ENCODE measurements at regions not wholly inside any gene's neighbourhood (a gene's known extent, or its start where the extent isn't known, plus 50 kb on each side); places are given as distances from the start of the nearest gene placed in this dataset.
"Not testable (repeated sequence)": the region's sequence is repeated elsewhere in the genome, so short reads cannot be mapped to it uniquely, and the experiment has no call there.

DNA sequence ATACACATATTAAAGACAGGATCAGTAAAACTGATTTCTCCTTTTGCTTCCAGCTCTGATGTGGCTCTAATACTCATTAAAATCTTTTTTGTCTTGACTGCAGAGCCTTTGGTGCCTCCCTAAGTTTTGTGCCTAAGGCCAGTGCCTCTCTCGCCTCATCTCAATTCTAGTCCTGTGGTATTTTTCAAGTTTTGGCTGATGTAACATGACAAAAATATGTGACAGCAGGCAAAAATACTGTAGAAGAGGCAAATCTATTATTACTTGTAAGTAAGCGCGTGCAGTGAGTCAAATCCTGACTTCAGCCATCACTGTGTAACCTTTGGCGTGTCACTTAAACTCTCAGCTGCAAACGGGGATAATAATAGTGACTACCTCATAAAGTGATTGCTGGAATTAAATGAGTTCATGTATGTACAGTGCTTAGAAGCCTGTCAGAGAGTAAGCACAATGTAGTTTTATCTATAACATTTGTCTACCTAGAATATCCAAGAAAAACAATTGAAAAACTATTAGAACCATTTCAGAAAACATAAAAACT, 74.0 kb downstream of the MAB21L3 start:
- DNase-seq (ENCODE audit: low read depth, low spot score), result no peak

DNA sequence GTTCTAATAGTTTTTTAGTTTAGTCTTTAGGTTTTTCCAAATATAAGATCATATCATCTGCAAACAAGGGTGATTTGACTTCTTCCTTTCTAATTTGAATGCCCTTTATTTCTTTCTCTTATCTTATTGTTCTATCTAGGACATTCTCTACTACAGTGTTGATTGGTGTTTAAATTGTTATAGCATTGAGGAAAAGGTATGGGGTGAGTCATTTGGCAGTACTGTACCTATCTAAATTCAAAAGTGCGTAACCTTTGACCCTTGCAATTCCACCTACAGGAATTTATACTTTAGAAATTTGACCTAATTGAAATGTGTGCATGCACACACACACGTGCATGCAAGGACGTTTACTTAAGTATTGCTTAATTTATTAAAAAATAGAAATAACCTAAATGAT, 78.3 kb downstream of the MAB21L3 start:
- DNase-seq (ENCODE audit: low read depth, low spot score), result no peak

DNA sequence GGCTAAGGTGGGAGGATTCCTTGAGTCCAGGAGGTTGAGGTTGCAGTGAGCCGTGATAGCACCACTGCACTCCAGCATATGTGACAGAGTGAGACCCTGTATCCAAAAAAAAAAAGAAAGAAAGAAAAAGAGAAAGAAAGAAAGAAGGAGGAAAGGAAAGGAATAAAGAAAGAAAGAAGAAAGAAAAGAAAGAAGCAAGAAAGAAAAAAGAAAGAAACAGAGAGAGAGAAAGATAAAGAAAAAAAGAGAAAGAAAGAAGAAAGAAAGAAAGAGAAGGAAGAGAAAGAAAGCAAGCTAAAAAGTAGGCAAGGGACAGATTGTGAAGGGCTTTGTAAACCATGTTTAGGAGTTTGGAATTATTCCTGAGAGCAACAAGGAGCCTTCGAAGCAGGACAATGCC, 80.1 kb downstream of the MAB21L3 start:
- no peak for DNase-seq (ENCODE audit: low read depth, low spot score)

DNA sequence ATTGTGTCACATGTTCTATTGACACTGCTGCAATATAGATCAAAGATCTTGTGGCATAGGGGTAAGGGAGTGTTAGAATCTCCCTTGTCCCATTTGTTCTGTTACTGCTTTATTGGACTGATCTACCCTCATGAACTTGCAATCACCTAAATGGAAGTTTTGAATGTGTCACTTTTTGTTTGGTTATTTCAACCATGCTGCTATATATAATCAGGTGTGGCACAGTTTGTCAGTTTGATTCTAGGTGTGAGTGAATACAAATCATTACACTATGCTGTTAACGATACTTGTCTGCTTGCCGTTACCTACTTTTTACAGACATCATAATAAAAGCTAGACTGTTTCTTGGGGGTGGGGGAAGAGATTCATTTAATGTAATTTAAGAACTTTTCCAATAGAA, 82.6 kb downstream of the MAB21L3 start:
- no peak for DNase-seq (ENCODE audit: low read depth, low spot score)

DNA sequence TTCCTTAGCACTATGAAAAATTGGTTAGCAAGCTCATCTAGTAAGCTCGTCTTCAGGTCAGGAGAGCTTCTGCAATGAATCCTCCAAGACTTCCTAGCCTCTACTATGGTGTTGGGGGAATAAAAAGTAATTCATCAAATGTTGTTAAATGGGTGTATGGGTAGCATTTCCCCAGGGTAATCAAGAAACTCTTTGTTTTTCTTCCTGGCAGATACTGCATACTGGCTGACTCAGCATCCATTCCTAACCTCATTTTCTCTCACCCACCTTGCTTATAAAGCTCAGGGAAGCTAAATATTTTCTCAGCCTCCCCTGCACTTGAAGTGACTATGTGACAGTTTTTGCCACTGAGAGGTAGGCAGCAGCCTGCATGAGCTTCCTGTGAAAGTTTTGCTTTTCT, 83.4 kb downstream of the MAB21L3 start:
- DNase-seq (ENCODE audit: low read depth, low spot score), result no peak

DNA sequence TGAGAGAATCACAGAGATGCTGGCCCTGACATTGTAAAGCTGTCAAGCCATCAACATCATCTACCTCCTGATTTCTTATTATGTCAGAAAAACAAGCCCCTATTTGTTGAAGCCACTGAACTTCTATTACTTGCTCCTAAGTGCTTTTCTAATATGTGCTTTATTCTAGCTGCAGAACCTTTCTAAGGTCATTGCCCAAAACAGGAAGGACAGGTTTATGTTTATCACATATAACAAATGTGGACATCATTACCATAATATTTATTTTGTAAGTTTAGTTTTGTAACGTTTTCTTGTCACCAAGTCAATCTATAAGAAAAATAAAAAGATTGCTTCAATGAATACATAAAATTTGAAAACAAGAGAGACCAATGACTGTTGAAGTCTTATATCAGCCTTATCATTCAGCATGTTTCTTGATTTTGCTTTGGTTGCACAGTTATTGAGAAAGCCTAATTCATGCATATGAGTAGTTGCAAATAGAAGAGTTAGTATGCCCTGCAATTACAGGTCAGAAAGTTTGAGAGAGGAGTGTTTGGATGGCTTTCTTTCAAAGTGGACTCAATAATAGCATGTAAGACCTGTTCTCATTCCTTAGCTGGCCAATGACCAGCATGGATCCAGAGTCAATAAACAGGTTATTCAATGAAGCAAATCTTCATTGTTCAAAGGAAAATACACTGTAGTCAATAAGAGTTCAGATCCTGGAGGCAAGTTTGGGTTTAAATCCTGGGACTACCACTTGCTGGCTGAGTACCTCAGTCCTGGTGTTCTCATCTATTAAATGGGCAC, 84.1 kb downstream of the MAB21L3 start:
- DNase-seq (ENCODE audit: low read depth, low spot score), result no peak

DNA sequence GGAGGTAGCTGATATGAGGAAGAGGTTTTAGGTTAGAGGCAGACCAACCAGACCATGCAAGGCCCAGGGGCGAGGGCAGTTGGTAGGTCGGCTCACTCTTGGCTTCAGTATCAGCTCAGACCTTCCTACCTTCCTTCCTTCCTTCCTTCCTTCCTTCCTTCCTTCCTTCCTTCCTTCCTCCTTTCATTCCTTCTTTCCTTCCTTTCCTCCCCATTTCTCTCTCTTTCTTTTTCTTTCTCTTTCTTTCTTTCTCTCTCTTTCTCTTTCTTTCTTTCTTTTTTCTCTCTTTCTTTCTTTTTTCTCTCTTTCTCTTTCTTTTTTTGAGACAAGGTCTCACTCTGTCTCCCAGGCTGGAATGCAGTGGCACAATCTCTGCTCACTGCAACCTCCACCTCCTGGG, 89.1 kb downstream of the MAB21L3 start:
- not testable (repeated sequence) for DNase-seq (ENCODE audit: low read depth, low spot score)

DNA sequence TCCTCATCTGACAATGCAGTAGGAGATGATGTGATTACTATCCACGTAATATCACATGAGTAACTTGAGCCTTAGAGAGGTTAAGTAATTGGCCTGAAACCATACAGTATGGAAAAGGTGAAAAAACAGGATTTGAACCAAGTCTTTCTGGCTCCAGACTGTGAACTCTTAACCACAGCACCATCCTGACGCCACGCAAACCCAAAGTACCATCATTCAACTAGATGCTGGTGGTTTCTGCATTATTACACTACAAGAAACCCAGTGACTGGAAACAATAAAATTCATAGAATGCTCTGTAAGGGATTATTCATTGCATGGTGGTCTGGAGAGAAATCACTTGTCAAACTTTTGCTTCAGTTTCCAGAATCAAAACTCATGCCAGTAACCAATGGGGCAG, 90.7 kb downstream of the MAB21L3 start:
- DNase-seq (ENCODE audit: low read depth, low spot score), result no peak

DNA sequence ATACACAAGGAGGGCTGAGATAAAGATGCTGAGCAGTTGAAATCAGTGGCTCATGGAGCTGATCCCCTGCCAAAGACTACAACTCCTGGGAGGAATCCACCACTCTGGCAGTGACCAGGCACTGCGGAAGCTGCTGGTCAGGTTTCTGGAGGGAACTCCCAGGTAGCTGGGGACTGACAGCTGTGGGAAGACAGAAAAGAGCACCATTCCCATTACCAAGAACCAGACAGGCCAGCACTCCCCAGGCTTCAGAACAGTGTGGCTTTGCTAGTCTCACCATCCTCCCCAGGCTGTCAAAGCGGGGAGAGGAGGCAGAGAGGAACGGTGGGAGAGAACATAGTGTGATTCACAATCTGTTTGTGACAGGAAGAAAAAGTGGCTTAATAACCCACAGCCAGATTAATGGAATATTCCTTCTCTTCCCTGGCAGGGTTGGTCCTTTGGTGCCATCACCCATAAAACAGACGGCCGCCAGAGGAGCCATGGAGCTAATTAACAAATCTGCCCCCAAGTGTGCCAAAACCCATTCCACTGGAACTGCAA, 92.1 kb downstream of the MAB21L3 start:
- DNase-seq (ENCODE audit: low read depth, low spot score), result no peak

DNA sequence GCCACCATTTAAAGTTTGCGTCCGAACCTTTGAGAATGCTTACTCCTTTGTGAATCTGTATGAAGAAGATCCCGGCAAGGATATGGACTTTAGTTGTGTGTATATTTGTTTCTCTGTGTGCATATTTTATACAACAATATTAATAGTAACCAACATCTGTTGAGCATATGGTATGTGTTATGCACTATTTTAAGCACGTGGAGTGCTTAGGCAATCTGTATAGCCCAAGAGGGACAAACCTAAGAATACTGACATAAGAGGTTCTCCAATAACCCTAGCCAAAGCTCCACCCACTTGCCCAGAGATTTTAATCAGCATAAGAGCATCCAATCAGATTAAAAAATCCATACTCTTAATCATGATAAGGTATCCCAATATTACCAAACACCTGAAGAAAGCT, 92.7 kb downstream of the MAB21L3 start:
- no peak for DNase-seq (ENCODE audit: low read depth, low spot score)

DNA sequence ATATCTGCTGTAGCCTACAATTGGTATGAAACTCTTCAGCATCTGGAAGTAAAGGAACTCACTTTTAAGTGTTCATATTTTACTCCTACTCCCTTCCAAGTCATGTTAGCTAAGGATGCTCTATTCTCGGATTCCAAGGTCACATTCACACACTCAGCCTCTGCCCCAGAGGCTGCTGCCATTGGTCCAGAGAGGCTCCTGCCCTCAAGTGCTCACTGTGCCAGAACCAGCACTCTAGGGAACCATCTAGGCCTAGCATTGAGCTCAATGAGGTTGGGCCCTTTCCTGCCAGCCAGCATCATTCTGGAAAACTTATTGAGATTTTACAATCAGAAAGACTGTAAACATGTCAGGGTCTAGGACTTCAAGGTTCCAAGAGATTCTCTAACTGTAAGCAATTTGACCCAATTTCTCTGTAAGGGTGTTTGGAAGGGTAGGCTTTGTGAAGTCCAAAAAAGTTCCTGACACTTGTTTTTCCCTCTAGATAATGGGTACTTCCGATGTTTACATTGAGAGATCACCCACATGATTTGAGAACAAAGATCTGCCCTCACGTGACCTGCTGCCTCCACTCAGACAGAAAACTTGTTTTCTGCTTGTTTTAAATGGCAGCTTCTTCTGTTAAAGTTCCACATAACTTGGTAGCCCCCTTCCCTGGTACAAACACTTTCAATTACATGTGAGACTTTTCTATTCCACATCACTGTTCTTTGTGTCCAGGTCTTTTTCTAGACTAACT, 94.9 kb downstream of the MAB21L3 start:
- DNase-seq (ENCODE audit: low read depth, low spot score), result no peak

DNA sequence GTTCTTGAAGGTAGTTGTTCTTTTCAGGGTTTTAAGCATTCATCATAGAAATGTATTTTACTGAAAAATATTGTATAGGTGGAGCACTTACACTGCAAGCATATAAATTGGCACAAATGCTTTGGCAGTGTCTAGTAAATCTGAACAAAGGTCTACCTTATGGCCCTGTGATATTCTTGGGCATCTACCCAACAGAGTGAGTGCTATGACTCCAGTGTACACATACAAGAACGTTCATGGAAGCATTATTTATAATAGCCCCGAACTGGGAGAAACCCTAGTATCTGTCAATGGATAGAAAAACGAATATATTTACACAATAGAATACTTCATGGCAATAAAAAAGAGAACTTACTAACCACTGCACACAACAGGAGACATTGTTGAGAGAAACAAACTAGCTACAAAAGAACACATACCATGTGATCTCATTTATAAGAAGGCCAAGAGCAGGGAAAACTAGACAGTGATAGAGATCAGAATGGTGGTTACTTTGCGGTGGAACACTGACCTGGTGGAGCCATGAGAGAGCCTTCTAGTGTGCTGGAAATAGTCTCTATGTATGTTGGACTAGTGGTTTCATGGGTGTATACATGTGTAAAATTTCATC, 96.0 kb downstream of the MAB21L3 start:
- DNase-seq (ENCODE audit: low read depth, low spot score), result no peak

DNA sequence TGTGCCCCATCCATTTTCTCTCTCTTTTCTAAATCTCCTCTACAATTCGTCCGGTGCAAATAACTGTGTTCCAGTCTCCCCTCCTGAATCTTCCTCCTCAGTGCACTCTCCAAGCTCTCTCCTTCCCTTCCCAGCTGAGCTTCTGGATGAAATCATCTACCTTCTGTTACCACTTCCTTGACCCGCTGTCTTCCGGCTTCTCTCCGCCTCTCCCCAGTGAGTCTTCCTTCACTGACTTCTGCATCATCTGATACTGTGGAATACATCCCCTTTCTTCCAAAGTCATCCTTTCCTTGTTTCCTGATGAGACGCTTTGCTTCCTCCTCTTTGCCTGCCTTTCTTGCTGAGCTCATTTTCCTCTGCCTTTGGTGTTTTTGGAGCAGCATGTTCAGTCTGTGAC, 96.9 kb downstream of the MAB21L3 start:
- DNase-seq (ENCODE audit: low read depth, low spot score), result no peak

DNA sequence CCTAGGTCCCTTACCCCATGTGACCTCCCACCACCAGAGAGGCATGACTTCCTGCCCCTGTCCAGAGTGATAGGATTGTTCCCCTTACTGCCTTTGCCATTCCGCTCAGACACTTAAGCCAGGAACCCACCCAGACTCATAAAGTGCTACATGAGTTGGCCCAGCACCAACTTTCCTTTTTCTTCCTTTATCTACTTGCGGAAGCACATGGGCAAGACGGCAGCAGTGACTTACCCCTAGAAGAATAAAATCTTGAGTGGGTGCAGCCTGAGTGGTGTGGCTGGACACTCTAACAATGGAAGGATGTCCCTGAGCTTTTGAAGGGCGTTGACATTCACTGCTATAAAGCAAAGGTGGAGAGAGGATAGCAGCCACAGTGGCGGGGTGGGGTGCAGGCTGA, 100.1 kb downstream of the MAB21L3 start:
- no peak for DNase-seq (ENCODE audit: low read depth, low spot score)

DNA sequence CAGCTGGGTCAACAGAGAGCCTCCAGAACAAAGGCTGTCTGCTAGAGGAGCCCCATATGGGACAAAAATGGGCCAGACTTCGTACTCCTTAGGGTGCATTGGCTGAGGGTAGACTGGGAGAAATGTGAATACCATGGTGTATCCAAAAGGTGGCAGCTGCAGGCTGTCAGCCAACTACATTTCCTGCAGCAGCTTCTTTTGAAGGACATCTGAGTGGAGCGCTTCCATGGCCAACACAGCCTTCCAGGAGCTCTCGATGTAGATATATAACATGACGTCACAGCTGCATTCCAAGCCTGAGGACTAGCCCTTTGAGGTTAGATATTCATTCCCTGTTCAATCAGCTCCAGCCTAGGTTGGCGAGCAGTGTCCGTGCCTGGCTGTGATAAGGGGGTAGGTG, 107.7 kb downstream of the MAB21L3 start:
- no peak for DNase-seq (ENCODE audit: low read depth, low spot score)

DNA sequence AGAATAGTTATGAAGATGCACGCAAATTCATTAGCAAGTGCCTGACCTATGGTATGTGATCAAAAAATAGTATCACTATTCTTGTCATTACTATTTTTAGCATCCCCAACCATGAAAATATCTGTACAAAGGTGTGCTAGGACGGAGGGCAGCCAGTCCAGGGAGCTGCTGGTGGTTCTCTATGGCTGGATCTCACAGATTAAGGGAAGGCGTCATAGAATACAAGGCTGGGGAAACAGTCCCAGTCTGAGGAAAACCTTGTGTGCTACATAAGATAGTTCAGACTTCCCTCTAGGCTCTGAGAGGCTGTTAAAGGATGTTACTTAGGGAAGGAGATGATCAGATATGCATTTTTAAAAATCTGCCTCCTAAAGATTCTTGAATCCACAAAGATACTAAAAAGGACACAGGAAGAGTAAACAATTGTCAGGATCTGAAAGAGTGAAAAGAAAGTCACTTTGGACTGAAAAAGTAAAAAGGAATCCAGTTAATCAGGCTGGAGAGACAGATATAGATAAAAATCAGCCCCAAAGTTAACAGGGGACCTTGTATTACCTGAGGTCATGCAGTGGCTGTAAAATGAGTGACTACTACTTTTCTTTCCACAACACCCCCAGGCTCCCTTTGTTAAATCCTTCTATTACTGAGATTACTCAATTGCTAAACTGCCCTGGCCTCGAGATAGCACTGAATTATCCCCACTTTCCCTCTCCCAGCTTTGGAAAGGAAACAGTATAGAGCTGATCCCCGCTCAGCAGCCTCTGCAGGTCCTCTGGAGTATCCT, 108.6 kb downstream of the MAB21L3 start:
- no peak for DNase-seq (ENCODE audit: low read depth, low spot score)

DNA sequence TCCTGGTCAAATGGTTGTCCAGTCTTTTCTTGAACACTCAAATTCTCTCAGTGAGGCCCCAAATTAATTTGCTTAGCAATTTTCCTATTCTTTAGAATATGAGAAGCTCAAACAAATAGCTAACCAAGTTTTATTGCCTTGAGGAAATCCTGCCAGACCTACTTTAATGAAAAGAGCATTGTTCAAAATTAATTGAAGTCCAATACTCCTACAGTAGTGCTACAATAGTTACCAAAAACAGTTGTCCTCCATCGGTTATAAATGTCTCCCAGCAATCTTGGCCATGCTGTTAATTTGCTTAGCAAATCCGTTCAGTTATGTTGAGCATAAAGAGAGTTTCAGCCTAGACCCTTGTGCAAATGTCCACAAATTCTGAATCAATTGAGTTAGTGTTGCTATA, 112.9 kb downstream of the MAB21L3 start:
- DNase-seq (ENCODE audit: low read depth, low spot score), result no peak

DNA sequence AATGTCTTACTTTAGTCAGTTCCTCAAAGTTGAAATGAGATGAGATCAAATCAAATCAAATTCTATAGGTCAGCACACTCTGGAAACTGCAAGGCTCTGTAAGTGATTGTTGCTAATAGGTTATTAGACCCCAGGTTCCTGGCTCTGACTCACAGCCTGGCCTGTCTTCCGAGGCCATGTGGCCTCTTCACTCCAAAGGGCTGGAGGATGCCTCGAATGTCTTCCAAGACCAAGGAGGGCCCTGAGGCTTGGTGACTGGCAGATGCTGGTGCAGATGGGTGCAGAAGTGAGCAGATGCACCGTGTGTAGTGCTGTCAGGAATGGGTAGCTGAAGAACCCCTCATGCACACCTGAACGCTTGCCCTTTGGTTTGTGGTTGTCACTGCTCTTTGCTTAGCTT, 113.4 kb downstream of the MAB21L3 start:
- DNase-seq (ENCODE audit: low read depth, low spot score), result no peak

DNA sequence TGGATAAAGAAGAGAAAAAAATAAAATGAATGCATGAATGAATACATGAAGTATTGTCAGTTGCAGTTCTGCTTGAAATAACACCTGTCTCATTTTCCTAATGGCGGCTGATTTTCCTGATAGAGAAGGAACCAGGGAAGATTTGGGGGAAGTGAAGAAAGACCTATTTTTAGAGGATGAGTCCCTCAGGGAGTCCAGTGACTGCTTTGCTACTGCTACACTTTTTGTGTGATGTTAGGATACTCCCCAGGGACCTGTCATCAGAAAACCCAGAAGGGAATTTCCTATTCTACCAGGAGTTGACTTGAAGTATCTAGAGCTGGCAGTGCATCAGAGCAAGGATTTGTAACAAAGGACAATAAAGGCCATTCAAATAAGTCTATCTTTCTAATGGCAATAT, 114.8 kb downstream of the MAB21L3 start:
- no peak for DNase-seq (ENCODE audit: low read depth, low spot score)

DNA sequence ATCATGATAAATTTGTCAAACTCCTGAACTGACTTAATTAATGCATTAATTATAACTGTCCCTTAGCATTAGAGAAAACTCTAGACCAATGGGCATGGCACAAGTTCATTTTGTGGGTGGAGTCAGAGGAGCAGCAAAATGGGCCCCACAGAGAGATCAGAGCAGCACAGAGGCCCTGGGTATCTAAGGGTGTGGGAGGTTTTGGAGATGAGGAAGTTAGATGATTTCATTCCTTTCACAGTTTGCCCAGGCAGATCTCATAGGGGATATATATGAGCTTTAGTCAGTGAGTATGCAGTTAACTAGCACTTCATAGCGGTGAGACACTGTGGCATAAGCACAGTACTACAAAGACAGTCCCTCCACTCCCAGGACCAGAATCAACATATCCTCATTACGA, 117.3 kb downstream of the MAB21L3 start:
- DNase-seq (ENCODE audit: low read depth, low spot score), result no peak

DNA sequence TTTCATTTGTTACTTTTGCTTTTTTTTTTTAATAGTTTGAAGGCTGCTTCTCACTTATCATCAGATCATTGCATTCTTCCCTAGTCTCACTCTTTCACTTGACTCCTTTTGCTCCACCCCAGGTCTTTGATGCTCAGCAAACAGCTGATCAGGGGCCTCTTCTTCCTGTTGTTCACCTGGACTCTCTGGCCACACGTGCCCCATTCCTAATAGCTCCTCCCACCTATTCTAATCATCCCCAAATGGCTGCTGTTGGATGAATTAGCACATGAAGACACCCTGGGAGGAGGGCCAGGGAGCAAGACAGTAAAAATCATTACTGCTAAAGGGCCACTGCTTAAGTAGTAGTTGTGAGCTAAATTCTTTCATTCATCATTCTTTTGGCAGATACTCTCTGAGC, 119.5 kb downstream of the MAB21L3 start:
- no peak for DNase-seq (ENCODE audit: low read depth, low spot score)

DNA sequence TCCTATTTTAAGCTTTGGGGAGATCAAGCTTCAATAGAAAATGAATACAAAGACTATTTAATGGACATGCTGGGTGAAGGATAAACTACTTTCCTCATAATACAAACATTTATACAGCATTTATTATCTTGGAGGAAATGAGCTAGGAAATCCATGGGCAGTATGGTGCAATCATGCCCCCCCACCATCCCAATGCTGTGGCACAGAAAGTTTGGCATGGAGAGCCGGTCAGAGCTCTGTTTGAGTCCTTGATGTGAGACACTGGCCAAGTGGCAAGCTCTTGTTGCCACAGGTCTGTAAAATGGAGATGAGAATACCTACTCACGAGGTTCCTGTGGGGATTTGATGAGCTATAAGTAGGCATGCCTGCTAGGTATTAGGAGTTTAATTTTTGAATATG, 120.6 kb downstream of the MAB21L3 start:
- DNase-seq (ENCODE audit: low read depth, low spot score), result no peak

All from smooth muscle cell of the brain vasculature (primary cell).